ENCODE measurements at regions not wholly inside any gene's neighbourhood (a gene's known extent, or its start where the extent isn't known, plus 50 kb on each side); places are given as distances from the start of the nearest gene placed in this dataset.
A peak's percentile ranks its signal among the peaks of the same experiment; 100 is the strongest.
"Not testable (repeated sequence)": the region's sequence is repeated elsewhere in the genome, so short reads cannot be mapped to it uniquely, and the experiment has no call there.

DNA sequence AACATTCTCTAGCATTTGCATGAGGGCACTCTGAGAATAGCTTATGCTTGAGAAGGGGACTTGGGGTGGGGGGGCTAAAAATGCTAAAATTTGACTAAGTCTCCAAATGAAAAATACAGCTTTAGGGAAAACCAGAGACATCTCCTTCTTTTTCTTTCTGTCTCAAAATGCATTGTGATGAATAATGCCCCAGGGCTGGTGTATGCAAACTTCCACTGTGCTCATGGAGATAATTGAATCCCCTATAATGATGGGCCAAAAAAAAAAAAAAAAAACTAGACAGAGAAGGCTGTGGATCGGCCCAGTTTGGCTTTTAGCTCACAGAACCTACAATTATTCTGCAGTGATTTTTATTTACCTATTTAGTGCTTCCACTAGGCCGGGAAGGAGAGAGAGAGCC is 147.9 kb upstream of the RORA start:
- Histone ChIP-seq H3K36me3 (no peaks in the 10 kb centered on the region), H3K27me3 (no peaks in the 10 kb centered on the region), H3K4me1 (no peaks in the 10 kb centered on the region), H3K9me3 (no peaks in the 10 kb centered on the region), H3K4me3 (ENCODE audit: low read depth, low read length) (no peak overlapping the region)
- no peak for TF ChIP-seq CTCF (IDR thresholded peaks at IDR 0.05; ENCODE audit: low read depth, low read length)
- DNase-seq, result no peak

- H3K27me3 ChIP-seq, result no peaks in the 10 kb centered on the region
- no peaks in the 10 kb centered on the region for H3K36me3 ChIP-seq
- no peaks in the 10 kb centered on the region for H3K9me3 ChIP-seq
- no peak for DNase-seq
- H3K4me3 ChIP-seq (ENCODE audit: low read depth, low read length), result no peak overlapping the region
- no peak for TF ChIP-seq CTCF (IDR thresholded peaks at IDR 0.05; ENCODE audit: low read depth, low read length)
- no peaks in the 10 kb centered on the region for H3K4me1 ChIP-seq
Observed at GRCh38 chr15:61376516-61376915, 147.4 kb upstream of the RORA start.

- no peak for DNase-seq
- H3K36me3 ChIP-seq, result no peaks in the 10 kb centered on the region
- no peak for TF ChIP-seq CTCF (IDR thresholded peaks at IDR 0.05; ENCODE audit: low read depth, low read length)
- H3K4me1 ChIP-seq, result no peaks in the 10 kb centered on the region
- H3K27me3 ChIP-seq, result no peaks in the 10 kb centered on the region
- no peaks in the 10 kb centered on the region for H3K9me3 ChIP-seq
- no peak overlapping the region for H3K4me3 ChIP-seq (ENCODE audit: low read depth, low read length)
Observed at GRCh38 chr15:61374848-61375247, 145.7 kb upstream of the RORA start.

DNA sequence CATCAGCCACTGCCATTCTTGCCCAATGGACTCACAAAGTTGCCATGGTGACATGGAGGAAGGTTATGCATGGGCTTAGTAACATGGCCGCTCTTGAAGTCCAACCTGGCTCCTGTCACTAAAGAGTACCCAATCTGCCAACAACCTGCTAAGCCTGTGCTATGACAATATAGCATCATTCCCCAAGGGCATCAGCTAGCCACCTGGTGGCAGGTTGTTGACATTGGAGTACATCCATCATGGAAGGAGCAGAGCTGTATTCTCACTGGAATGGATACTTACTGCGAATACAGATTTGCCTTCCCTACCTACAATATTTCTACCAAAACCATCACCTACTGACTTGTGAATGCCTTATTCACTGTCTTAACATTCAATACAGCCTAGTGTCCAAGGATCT is 138.9 kb upstream of the RORA start:
- peak; percentile 58 for TF ChIP-seq CTCF (IDR thresholded peaks at IDR 0.05; ENCODE audit: low read depth, low read length)
- no peak overlapping the region for H3K4me3 ChIP-seq (ENCODE audit: low read depth, low read length)
- no peaks in the 10 kb centered on the region for H3K27me3 ChIP-seq
- H3K9me3 ChIP-seq, result no peaks in the 10 kb centered on the region; the same call in 1 of the 2 replicates
- H3K36me3 ChIP-seq, result no peaks in the 10 kb centered on the region
- DNase-seq, result peak; percentile 31
- H3K4me1 ChIP-seq, result no peaks in the 10 kb centered on the region

DNA sequence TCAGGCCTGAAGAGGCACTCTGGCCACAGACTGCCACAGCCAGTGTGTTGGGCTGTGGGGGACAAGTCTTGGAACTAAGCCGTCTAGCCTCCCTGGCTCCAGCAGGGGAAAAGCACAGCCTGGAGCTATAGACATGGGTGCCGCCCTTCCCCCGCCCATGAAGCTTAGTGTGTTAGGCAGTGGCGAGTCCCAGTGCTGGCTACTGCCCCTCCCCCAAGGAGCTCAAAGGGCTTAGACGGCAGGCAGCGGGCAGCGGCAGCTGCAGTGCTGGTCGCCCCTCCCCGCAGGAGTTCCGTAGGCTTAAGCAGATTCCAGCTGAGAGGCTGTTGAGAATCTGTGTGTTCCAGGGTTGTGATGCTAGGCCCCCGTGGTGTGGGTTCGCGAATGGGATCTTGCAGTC is 135.8 kb upstream of the RORA start:
- Histone ChIP-seq H3K27me3 (no peaks in the 10 kb centered on the region), H3K4me3 (ENCODE audit: low read depth, low read length) (no peak overlapping the region), H3K36me3 (no peaks in the 10 kb centered on the region), H3K9me3 (no peaks in the 10 kb centered on the region; the same call in 1 of the 2 replicates), H3K4me1 (no peaks in the 10 kb centered on the region)
- TF ChIP-seq CTCF (IDR thresholded peaks at IDR 0.05; ENCODE audit: low read depth, low read length), result no peak
- DNase-seq, result peak; percentile 36

- not testable (repeated sequence) for H3K4me3 ChIP-seq (ENCODE audit: low read depth, low read length); DNase-seq; H3K9me3 ChIP-seq; H3K27me3 ChIP-seq; H3K4me1 ChIP-seq; H3K36me3 ChIP-seq
Observed at GRCh38 chr15:61362912-61363311, 133.8 kb upstream of the RORA start.

- no peaks in the 10 kb centered on the region for H3K9me3 ChIP-seq
- DNase-seq, result no peak
- no peaks in the 10 kb centered on the region for H3K27me3 ChIP-seq
- no peak overlapping the region for H3K4me3 ChIP-seq (ENCODE audit: low read depth, low read length)
- H3K36me3 ChIP-seq, result no peaks in the 10 kb centered on the region
- peaks cover 4% of the 10 kb centered on the region for H3K4me1 ChIP-seq
- no peak for TF ChIP-seq CTCF (IDR thresholded peaks at IDR 0.05; ENCODE audit: low read depth, low read length)
Observed at GRCh38 chr15:61344293-61344692, 115.2 kb upstream of the RORA start.

Measured in BE2C (cell line).